Trophoblast cell (in vitro differentiated cells and primary cell): ENCODE measurements at regions not wholly inside any gene's neighbourhood (a gene's known extent, or its start where the extent isn't known, plus 50 kb on each side); places are given as distances from the start of the nearest gene placed in this dataset.

Experiments
- DNase-seq, 2 donors: peaks; one replicate each; pipeline ENCODE4 v3.0.0-alpha.2; 2016
- H2AFZ ChIP-seq: 2 replicates; pipeline ENCODE4 v1.6.1; 2013; ENCODE audit warnings: low read length, moderate library complexity, mild to moderate bottlenecking; ENCODE audit not compliant: insufficient read depth, poor library complexity
- H2AK5ac ChIP-seq: 2 replicates; pipeline ENCODE4 v1.6.1; 2013; ENCODE audit warnings: mild to moderate bottlenecking, low read length
- H2BK120ac ChIP-seq: 2 replicates; pipeline ENCODE4 v1.6.1; 2013; ENCODE audit warnings: low read length, mild to moderate bottlenecking, moderate library complexity; ENCODE audit not compliant: insufficient read depth, poor library complexity
- H2BK12ac ChIP-seq: 2 replicates; pipeline ENCODE4 v1.6.1; 2013; ENCODE audit warnings: mild to moderate bottlenecking, low read length, moderate library complexity
- H2BK5ac ChIP-seq: 2 replicates; pipeline ENCODE4 v1.6.1; 2013; ENCODE audit warnings: low read length, low read depth, moderate library complexity, mild to moderate bottlenecking; ENCODE audit not compliant: poor library complexity
- H3K14ac ChIP-seq: 2 replicates; pipeline ENCODE4 v1.6.1; 2013; ENCODE audit warnings: mild to moderate bottlenecking, low read length
- H3K18ac ChIP-seq: 2 replicates; pipeline ENCODE4 v1.6.1; 2013; ENCODE audit warnings: mild to moderate bottlenecking, low read length
- H3K23ac ChIP-seq: 2 replicates; pipeline ENCODE4 v1.6.1; 2013; ENCODE audit warnings: low read length
- H3K27ac ChIP-seq: 2 replicates; pipeline ENCODE4 v1.5.1; 2013; ENCODE audit warnings: low read depth, mild to moderate bottlenecking, inconsistent platforms, low read length, moderate library complexity
- H3K27me3 ChIP-seq: 2 replicates; pipeline ENCODE4 v1.6.1; 2013; ENCODE audit warnings: inconsistent platforms, mild to moderate bottlenecking, low read length, moderate library complexity; ENCODE audit not compliant: insufficient read depth
- H3K36me3 ChIP-seq, 2 experiments: 1 replicate in 1 of 2; 2 replicates in 1 of 2; pipeline ENCODE4 v1.6.1; 2013; ENCODE audit warnings: low read length in 2 of 2, mild to moderate bottlenecking in 2 of 2, moderate library complexity in 1 of 2; ENCODE audit not compliant: insufficient read depth in 2 of 2, control insufficient read depth in 1 of 2
- H3K4ac ChIP-seq: 2 replicates; pipeline ENCODE4 v1.6.1; 2013; ENCODE audit warnings: low read depth, mild to moderate bottlenecking, low read length, moderate library complexity
- H3K4me1 ChIP-seq, 2 experiments: 1 replicate in 1 of 2; 2 replicates in 1 of 2; pipeline ENCODE4 v1.6.1; 2013; ENCODE audit warnings: low read length in 2 of 2, mild to moderate bottlenecking in 2 of 2, moderate library complexity in 1 of 2; ENCODE audit not compliant: insufficient read depth in 2 of 2, control insufficient read depth in 1 of 2
- H3K4me2 ChIP-seq: 2 replicates; pipeline ENCODE4 v1.6.1; 2013; ENCODE audit warnings: inconsistent platforms, mild to moderate bottlenecking, low read length, moderate library complexity
- H3K4me3 ChIP-seq: 2 replicates; pipeline ENCODE4 v1.5.1; 2013; ENCODE audit warnings: mild to moderate bottlenecking, low read depth, low read length, inconsistent platforms
- H3K79me1 ChIP-seq: one replicate; pipeline ENCODE4 v1.6.1; 2013; ENCODE audit warnings: low read length
- H3K79me2 ChIP-seq: 2 replicates; pipeline ENCODE4 v1.6.1; 2013; ENCODE audit warnings: low read length, mild to moderate bottlenecking; ENCODE audit not compliant: control insufficient read depth, insufficient read depth, poor library complexity
- H3K9ac ChIP-seq: 2 replicates; pipeline ENCODE4 v1.6.1; 2013; ENCODE audit warnings: mild to moderate bottlenecking, low read length
- H3K9me3 ChIP-seq: 2 replicates; pipeline ENCODE4 v1.6.1; 2013; ENCODE audit warnings: low read depth, mild to moderate bottlenecking, control low read depth, inconsistent platforms, low read length; ENCODE audit not compliant: insufficient read depth
- H4K12ac ChIP-seq: 2 replicates; pipeline ENCODE4 v1.6.1; 2013; ENCODE audit warnings: low read depth, mild to moderate bottlenecking, low read length, moderate library complexity
- H4K8ac ChIP-seq: 2 replicates; pipeline ENCODE4 v1.6.1; 2013; ENCODE audit warnings: low read depth, mild to moderate bottlenecking, low read length, moderate library complexity
- H4K91ac ChIP-seq: one replicate; pipeline ENCODE4 v1.6.1; 2013; ENCODE audit warnings: low read depth, mild to moderate bottlenecking, low read length, moderate library complexity
- WGBS: extraction: QIAGEN DNeasy Blood & Tissue Kit; methylation state at CpG from one replicate; pipeline ENCODE4 v1.1.7; 2013; ENCODE audit warnings: missing lambda C conversion rate; ENCODE audit not compliant: insufficient read length, insufficient coverage; ENCODE audit errors: extremely low coverage; 5-methylcytosine and 5-hydroxymethylcytosine counted together

- Histone ChIP-seq H2AFZ (no peak overlapping the region), H3K79me2 (no peaks in the 10 kb centered on the region), H3K14ac (no peak overlapping the region)
These were observed 183.5 kb downstream of the SLC4A3 start for GRCh38 chr2:219810895-219811294.

DNA sequence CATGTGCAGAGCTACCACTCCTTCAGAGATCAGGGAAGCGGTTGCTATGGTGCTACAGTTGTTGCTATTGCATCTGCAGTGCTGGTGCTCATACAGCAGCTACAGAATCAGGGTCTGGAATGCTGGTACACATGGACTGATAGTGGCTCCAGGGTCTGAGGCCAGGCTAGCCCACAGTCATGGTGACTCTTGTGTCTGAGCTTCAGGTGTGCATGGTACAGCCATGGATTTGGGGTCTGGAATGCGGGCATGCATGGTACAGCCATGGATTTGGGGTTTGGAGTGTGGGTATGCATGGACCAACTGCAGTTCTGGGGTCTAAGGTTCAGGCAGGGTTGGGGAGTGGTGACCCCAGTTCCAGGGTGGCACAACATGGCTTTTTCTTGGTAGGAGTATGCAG lies 185.2 kb downstream of the SLC4A3 start:
- Histone ChIP-seq H2BK120ac (no peak overlapping the region), H3K4me1 (no peaks in the 10 kb centered on the region), H3K18ac (no peak overlapping the region), H3K4me2 (no peak overlapping the region), H2BK5ac (no peak overlapping the region), H3K23ac (no peak overlapping the region), H3K79me1 (no peaks in the 10 kb centered on the region), H3K9ac (no peak overlapping the region), H4K8ac (no peak overlapping the region), H3K4ac (no peak overlapping the region), H3K9me3 (peaks cover 3% of the 10 kb centered on the region), H4K91ac (no peak overlapping the region), H3K14ac (no peak overlapping the region), H2AFZ (no peak overlapping the region), H3K36me3 (no peaks in the 10 kb centered on the region), H3K79me2 (no peaks in the 10 kb centered on the region), H4K12ac (no peak overlapping the region), H3K27ac (no peak overlapping the region), H3K27me3 (no peaks in the 10 kb centered on the region), H2AK5ac (no peak overlapping the region), H2BK12ac (no peak overlapping the region), H3K4me3 (no peak overlapping the region)
- WGBS, result no CpG with 5 or more reads among the region's 2 CpGs
- DNase-seq, result no peak

More at GRCh38 chr2:219810895-219811294, 183.5 kb downstream of the SLC4A3 start:
- Histone ChIP-seq H3K9me3 (peaks cover 3% of the 10 kb centered on the region), H3K4ac (no peak overlapping the region), H2AK5ac (no peak overlapping the region), H3K4me3 (no peak overlapping the region), H3K27ac (no peak overlapping the region), H3K79me1 (no peaks in the 10 kb centered on the region), H3K4me1 (no peaks in the 10 kb centered on the region), H4K91ac (no peak overlapping the region), H3K36me3 (no peaks in the 10 kb centered on the region), H2BK5ac (no peak overlapping the region), H4K12ac (no peak overlapping the region), H3K23ac (no peak overlapping the region), H2BK120ac (no peak overlapping the region), H2BK12ac (no peak overlapping the region), H4K8ac (no peak overlapping the region), H3K4me2 (no peak overlapping the region), H3K18ac (no peak overlapping the region), H3K9ac (no peak overlapping the region), H3K27me3 (no peaks in the 10 kb centered on the region)
- DNase-seq, result no peak

GRCh38 chr2:219820767-219821166 lies 193.3 kb downstream of the SLC4A3 start:
- H3K18ac ChIP-seq, result no peak overlapping the region
- H3K4me1 ChIP-seq, result no peaks in the 10 kb centered on the region
- H4K91ac ChIP-seq, result no peak overlapping the region

GRCh38 chr2:219823574-219823973 lies 196.1 kb downstream of the SLC4A3 start:
- Histone ChIP-seq H3K4me3 (no peak overlapping the region), H3K9ac (no peak overlapping the region), H2AK5ac (no peak overlapping the region), H2BK120ac (no peak overlapping the region), H2BK12ac (no peak overlapping the region), H3K27ac (no peak overlapping the region), H3K79me2 (no peaks in the 10 kb centered on the region), H3K79me1 (no peaks in the 10 kb centered on the region), H4K91ac (no peak overlapping the region), H3K18ac (no peak overlapping the region), H3K36me3 (no peaks in the 10 kb centered on the region), H4K12ac (no peak overlapping the region), H3K27me3 (no peaks in the 10 kb centered on the region), H3K4ac (no peak overlapping the region), H4K8ac (no peak overlapping the region), H3K23ac (no peak overlapping the region), H3K14ac (no peak overlapping the region), H2BK5ac (no peak overlapping the region), H3K9me3 (peaks cover 3% of the 10 kb centered on the region), H3K4me1 (no peaks in the 10 kb centered on the region), H3K4me2 (no peak overlapping the region), H2AFZ (no peak overlapping the region)
- no CpG with 5 or more reads among the region's 7 CpGs for WGBS
- DNase-seq, result no peak

More at GRCh38 chr2:219820767-219821166, 193.3 kb downstream of the SLC4A3 start:
- no peak overlapping the region for H2AK5ac ChIP-seq
- H3K27ac ChIP-seq, result no peak overlapping the region
- no peak overlapping the region for H2BK120ac ChIP-seq
- no peak overlapping the region for H4K8ac ChIP-seq
- no peaks in the 10 kb centered on the region for H3K79me2 ChIP-seq
- H3K23ac ChIP-seq, result no peak overlapping the region
- H3K79me1 ChIP-seq, result no peaks in the 10 kb centered on the region
- no peak overlapping the region for H3K4me2 ChIP-seq
- no peak overlapping the region for H2BK12ac ChIP-seq
- no peak overlapping the region for H2AFZ ChIP-seq
- no peak overlapping the region for H2BK5ac ChIP-seq
- no peak overlapping the region for H3K14ac ChIP-seq
- WGBS, result no CpG with 5 or more reads among the region's 4 CpGs
- peaks cover 3% of the 10 kb centered on the region for H3K9me3 ChIP-seq
- H3K27me3 ChIP-seq, result no peaks in the 10 kb centered on the region
- no peak overlapping the region for H4K12ac ChIP-seq
- H3K9ac ChIP-seq, result no peak overlapping the region
- no peak for DNase-seq
- H3K4ac ChIP-seq, result no peak overlapping the region
- H3K36me3 ChIP-seq, result no peaks in the 10 kb centered on the region
- no peak overlapping the region for H3K4me3 ChIP-seq
